ENCODE measurements at regions not wholly inside any gene's neighbourhood (a gene's known extent, or its start where the extent isn't known, plus 50 kb on each side); places are given as distances from the start of the nearest gene placed in this dataset.

DNA sequence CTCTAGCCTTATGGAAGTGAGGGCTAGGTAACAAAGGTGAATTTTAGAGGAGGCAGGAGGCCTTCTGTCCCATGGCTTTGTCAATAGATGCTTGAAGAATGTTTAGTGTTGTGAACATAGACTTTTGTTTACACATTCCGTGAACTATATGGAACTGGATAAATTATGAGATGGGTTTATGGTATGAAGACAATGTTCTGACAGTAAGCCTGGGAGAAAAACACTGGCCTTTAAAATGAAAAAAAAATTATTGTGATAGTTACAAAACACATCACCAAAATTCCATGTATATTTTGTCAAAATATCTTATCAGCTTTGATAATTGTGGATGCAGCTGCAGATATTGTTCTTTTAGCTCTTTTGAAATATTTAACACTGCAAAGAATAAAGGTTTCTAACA, 251.5 kb upstream of the DCN start:
- Histone ChIP-seq H3K9ac (ENCODE audit: low read length) (no peak overlapping the region), H3K9me3 (ENCODE audit: control extremely low read depth in 1 of 3, control insufficient read depth in 2 of 3, insufficient read depth in 1 of 3, low read length in 2 of 3) (peaks cover 0 to 3% (median 0%) of the 10 kb centered on the region in 3 donors), H3K36me3 (replicated peaks in 1 of 2; ENCODE audit: control extremely low read depth in 1 of 2, control insufficient read depth in 1 of 2, extremely low read depth in 1 of 2, insufficient read depth in 2 of 2, low read length in 1 of 2) (no peaks in the 10 kb centered on the region), H2AFZ (ENCODE audit: insufficient read depth, low read depth, low read length, poor library complexity, severe bottlenecking) (no peak overlapping the region), H3K27me3 (replicated peaks in 1 of 4; ENCODE audit: control extremely low read depth in 1 of 4, control insufficient read depth in 3 of 4, insufficient read depth in 4 of 4, low read length in 3 of 4) (peaks cover 0 to 14% (median 4%) of the 10 kb centered on the region in 4 experiments), H3K79me2 (ENCODE audit: control insufficient read depth, insufficient read depth, low read length) (no peaks in the 10 kb centered on the region), H3K27ac (ENCODE audit: low read length in 2 of 2) (no peak overlapping the region), H3K4me1 (ENCODE audit: control insufficient read depth in 2 of 2, insufficient read depth in 2 of 2, low read length in 2 of 2) (peaks cover 0 to 4% of the 10 kb centered on the region in 2 donors), H3K4me3 (ENCODE audit: control extremely low read depth in 1 of 5, extremely low read depth in 1 of 5, insufficient read depth in 1 of 5, low read depth in 2 of 5, low read length in 4 of 5) (no peak overlapping the region), H4K20me1 (ENCODE audit: control insufficient read depth, insufficient read depth, low read length, poor library complexity, severe bottlenecking) (no peaks in the 10 kb centered on the region), H3K4me2 (replicated peaks; ENCODE audit: low read depth, low read length, poor library complexity, severe bottlenecking) (no peak overlapping the region)
- peaks cover 27% of the 10 kb centered on the region for H3K27me3 Mint-ChIP-seq
- no peak for TF ChIP-seq EZH2 (IDR thresholded peaks at IDR 0.05; ENCODE audit: borderline replicate concordance, insufficient read depth, low read depth, low read length, poor library complexity, severe bottlenecking)
- TF ChIP-seq, protein P1, sequence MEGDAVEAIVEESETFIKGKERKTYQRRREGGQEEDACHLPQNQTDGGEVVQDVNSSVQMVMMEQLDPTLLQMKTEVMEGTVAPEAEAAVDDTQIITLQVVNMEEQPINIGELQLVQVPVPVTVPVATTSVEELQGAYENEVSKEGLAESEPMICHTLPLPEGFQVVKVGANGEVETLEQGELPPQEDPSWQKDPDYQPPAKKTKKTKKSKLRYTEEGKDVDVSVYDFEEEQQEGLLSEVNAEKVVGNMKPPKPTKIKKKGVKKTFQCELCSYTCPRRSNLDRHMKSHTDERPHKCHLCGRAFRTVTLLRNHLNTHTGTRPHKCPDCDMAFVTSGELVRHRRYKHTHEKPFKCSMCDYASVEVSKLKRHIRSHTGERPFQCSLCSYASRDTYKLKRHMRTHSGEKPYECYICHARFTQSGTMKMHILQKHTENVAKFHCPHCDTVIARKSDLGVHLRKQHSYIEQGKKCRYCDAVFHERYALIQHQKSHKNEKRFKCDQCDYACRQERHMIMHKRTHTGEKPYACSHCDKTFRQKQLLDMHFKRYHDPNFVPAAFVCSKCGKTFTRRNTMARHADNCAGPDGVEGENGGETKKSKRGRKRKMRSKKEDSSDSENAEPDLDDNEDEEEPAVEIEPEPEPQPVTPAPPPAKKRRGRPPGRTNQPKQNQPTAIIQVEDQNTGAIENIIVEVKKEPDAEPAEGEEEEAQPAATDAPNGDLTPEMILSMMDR (IDR thresholded peaks at IDR 0.05) = no peak
- no peak for DNase-seq
- intact Hi-C loops (cut with micrococcal nuclease) = no loop called here
- no peaks in the 10 kb centered on the region for H3K9me3 Mint-ChIP-seq (ENCODE audit: insufficient read depth)
- peaks cover 9% of the 10 kb centered on the region for H3K4me1 Mint-ChIP-seq
- WGBS (ENCODE audit: insufficient coverage) = no CpG with 5 or more reads among the region's 1 CpG
- POLR2A ChIA-PET = no interaction called here
- no peak overlapping the region for H3K27ac Mint-ChIP-seq
- ATAC-seq (ENCODE audit: low read depth) = no peak
- CTCF ChIA-PET = no interaction called here
- no peak overlapping the region for H3K4me3 Mint-ChIP-seq

DNA sequence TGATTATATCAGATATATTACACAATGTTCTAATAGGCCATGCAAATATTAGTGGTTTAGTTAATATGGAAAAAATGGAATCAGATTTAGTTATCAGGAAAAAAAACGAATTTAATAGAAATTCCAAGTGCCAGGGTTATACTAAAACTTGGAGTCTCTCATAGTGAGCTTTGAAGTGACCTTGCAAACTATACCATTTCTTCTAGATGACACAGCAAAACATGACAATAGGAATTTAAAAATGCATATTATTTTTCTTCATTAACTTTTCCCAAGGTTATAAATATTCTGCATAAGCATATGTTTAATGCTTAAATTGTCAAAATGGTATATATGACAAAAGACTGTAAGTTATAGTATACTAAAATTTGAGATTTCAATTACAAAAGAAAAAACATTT, 250.1 kb upstream of the DCN start:
- no peaks in the 10 kb centered on the region for H3K9me3 Mint-ChIP-seq (ENCODE audit: insufficient read depth)
- H2AFZ ChIP-seq (ENCODE audit: insufficient read depth, low read depth, low read length, poor library complexity, severe bottlenecking) = no peak overlapping the region
- no peaks in the 10 kb centered on the region for H3K9me3 ChIP-seq (ENCODE audit: control extremely low read depth in 1 of 3, control insufficient read depth in 2 of 3, insufficient read depth in 1 of 3, low read length in 2 of 3)
- ChIA-PET POLR2A (no interaction called here), CTCF (no interaction called here)
- no peak overlapping the region for H3K4me3 Mint-ChIP-seq
- no peak for ATAC-seq (ENCODE audit: low read depth)
- no peaks in the 10 kb centered on the region for H3K79me2 ChIP-seq (ENCODE audit: control insufficient read depth, insufficient read depth, low read length)
- H3K27me3 ChIP-seq (replicated peaks in 1 of 4; ENCODE audit: control extremely low read depth in 1 of 4, control insufficient read depth in 3 of 4, insufficient read depth in 4 of 4, low read length in 3 of 4) = peaks cover 0 to 14% (median 4%) of the 10 kb centered on the region in 4 experiments
- peaks cover 27% of the 10 kb centered on the region for H3K27me3 Mint-ChIP-seq
- no peak overlapping the region for H3K4me3 ChIP-seq (ENCODE audit: control extremely low read depth in 1 of 5, extremely low read depth in 1 of 5, insufficient read depth in 1 of 5, low read depth in 2 of 5, low read length in 4 of 5)
- no peaks in the 10 kb centered on the region for H3K4me1 Mint-ChIP-seq
- no peak overlapping the region for H3K27ac ChIP-seq (ENCODE audit: low read length in 2 of 2)
- H3K4me2 ChIP-seq (replicated peaks; ENCODE audit: low read depth, low read length, poor library complexity, severe bottlenecking) = no peak overlapping the region
- no peak overlapping the region for H3K27ac Mint-ChIP-seq
- intact Hi-C loops (cut with micrococcal nuclease) = no loop called here
- TF ChIP-seq, protein P1 (IDR thresholded peaks at IDR 0.05) = no peak
- TF ChIP-seq EZH2 (IDR thresholded peaks at IDR 0.05; ENCODE audit: borderline replicate concordance, insufficient read depth, low read depth, low read length, poor library complexity, severe bottlenecking) = no peak
- H3K4me1 ChIP-seq (ENCODE audit: control insufficient read depth in 2 of 2, insufficient read depth in 2 of 2, low read length in 2 of 2) = no peaks in the 10 kb centered on the region
- H3K9ac ChIP-seq (ENCODE audit: low read length) = no peak overlapping the region
- no CpG with 5 or more reads among the region's 1 CpG for WGBS (ENCODE audit: insufficient coverage)
- DNase-seq = no peak
- no peaks in the 10 kb centered on the region for H4K20me1 ChIP-seq (ENCODE audit: control insufficient read depth, insufficient read depth, low read length, poor library complexity, severe bottlenecking)
- no peaks in the 10 kb centered on the region for H3K36me3 ChIP-seq (replicated peaks in 1 of 2; ENCODE audit: control extremely low read depth in 1 of 2, control insufficient read depth in 1 of 2, extremely low read depth in 1 of 2, insufficient read depth in 2 of 2, low read length in 1 of 2)
